NCI-H345 (cell line): ENCODE measurements at regions not wholly inside any gene's neighbourhood (a gene's known extent, or its start where the extent isn't known, plus 50 kb on each side); places are given as distances from the start of the nearest gene placed in this dataset.
"Not testable (repeated sequence)": the region's sequence is repeated elsewhere in the genome, so short reads cannot be mapped to it uniquely, and the experiment has no call there.

Experiments
- DNase-seq: peaks from one replicate; lab custom pipeline; 2025; lab: John Stamatoyannopoulos, UW

- DNase-seq, result no peak
Measured at GRCh38 chr13:111666164-111666776, 345.8 kb downstream of the TEX29 start.

GRCh38 chr13:111667757-111668156, 347.3 kb downstream of the TEX29 start:
- DNase-seq, result no peak

GRCh38 chr13:111668451-111668850, 348.0 kb downstream of the TEX29 start:
- no peak for DNase-seq

- DNase-seq, result not testable (repeated sequence)
Measured at GRCh38 chr13:111672198-111672597, 351.8 kb downstream of the TEX29 start.

- DNase-seq, result not testable (repeated sequence)
Measured at GRCh38 chr13:111678120-111678882, 357.9 kb downstream of the TEX29 start.

- not testable (repeated sequence) for DNase-seq
Measured at GRCh38 chr13:111679645-111680044, 359.2 kb downstream of the TEX29 start.

- DNase-seq, result not testable (repeated sequence)
Measured at GRCh38 chr13:111680100-111680499, 359.7 kb downstream of the TEX29 start.

GRCh38 chr13:111692028-111692427, 371.6 kb downstream of the TEX29 start:
- not testable (repeated sequence) for DNase-seq

- not testable (repeated sequence) for DNase-seq
Measured at GRCh38 chr13:111696121-111696520, 370.8 kb upstream of the SOX1 start.

GRCh38 chr13:111702059-111702458, 364.9 kb upstream of the SOX1 start:
- not testable (repeated sequence) for DNase-seq
